ENCODE measurements at regions not wholly inside any gene's neighbourhood (a gene's known extent, or its start where the extent isn't known, plus 50 kb on each side); places are given as distances from the start of the nearest gene placed in this dataset.

- no peaks in the 10 kb centered on the region for H3K36me3 Mint-ChIP-seq (ENCODE audit: low read depth)
- no peak overlapping the region for H3K27ac Mint-ChIP-seq
- H3K4me1 Mint-ChIP-seq (ENCODE audit: low read depth) = no peaks in the 10 kb centered on the region
- H3K4me3 Mint-ChIP-seq = no peak overlapping the region
- no peak for DNase-seq
- no peaks in the 10 kb centered on the region for H3K9me3 Mint-ChIP-seq
- H3K27me3 Mint-ChIP-seq = peaks cover 2% of the 10 kb centered on the region
Measured at GRCh38 chr7:35548291-35548690, 146.6 kb downstream of the HERPUD2 start.

- DNase-seq = no peak
- H3K4me3 Mint-ChIP-seq = no peak overlapping the region
- H3K36me3 Mint-ChIP-seq (ENCODE audit: low read depth) = no peaks in the 10 kb centered on the region
- no peaks in the 10 kb centered on the region for H3K4me1 Mint-ChIP-seq (ENCODE audit: low read depth)
- no peaks in the 10 kb centered on the region for H3K27me3 Mint-ChIP-seq
- no peaks in the 10 kb centered on the region for H3K9me3 Mint-ChIP-seq
- no peak overlapping the region for H3K27ac Mint-ChIP-seq
Measured at GRCh38 chr7:35546691-35547429, 148.1 kb downstream of the HERPUD2 start.

GRCh38 chr7:35545831-35546230, 149.1 kb downstream of the HERPUD2 start:
- H3K4me3 Mint-ChIP-seq = no peak overlapping the region
- no peak for DNase-seq
- H3K27me3 Mint-ChIP-seq = no peaks in the 10 kb centered on the region
- H3K9me3 Mint-ChIP-seq = no peaks in the 10 kb centered on the region
- no peaks in the 10 kb centered on the region for H3K36me3 Mint-ChIP-seq (ENCODE audit: low read depth)
- H3K4me1 Mint-ChIP-seq (ENCODE audit: low read depth) = no peaks in the 10 kb centered on the region
- H3K27ac Mint-ChIP-seq = no peak overlapping the region

- Mint-ChIP-seq H3K27me3 (no peaks in the 10 kb centered on the region), H3K36me3 (ENCODE audit: low read depth) (no peaks in the 10 kb centered on the region), H3K4me1 (ENCODE audit: low read depth) (no peaks in the 10 kb centered on the region), H3K9me3 (no peaks in the 10 kb centered on the region), H3K4me3 (no peak overlapping the region), H3K27ac (no peak overlapping the region)
- no peak for DNase-seq
Measured at GRCh38 chr7:35544028-35544742, 150.8 kb downstream of the HERPUD2 start.

- Mint-ChIP-seq H3K4me3 (peak overlapping the region; percentile 72), H3K9me3 (no peaks in the 10 kb centered on the region), H3K27ac (no peak overlapping the region), H3K4me1 (ENCODE audit: low read depth) (peaks cover 2% of the 10 kb centered on the region), H3K27me3 (peaks cover 18% of the 10 kb centered on the region), H3K36me3 (ENCODE audit: low read depth) (no peaks in the 10 kb centered on the region)
- DNase-seq = peak; percentile 88
Measured at GRCh38 chr7:35537067-35538023, 157.6 kb downstream of the HERPUD2 start.

- Mint-ChIP-seq H3K27me3 (peaks cover 22% of the 10 kb centered on the region), H3K27ac (no peak overlapping the region), H3K4me1 (ENCODE audit: low read depth) (peaks cover 2% of the 10 kb centered on the region), H3K4me3 (no peak overlapping the region), H3K36me3 (ENCODE audit: low read depth) (no peaks in the 10 kb centered on the region), H3K9me3 (no peaks in the 10 kb centered on the region)
- no peak for DNase-seq
Measured at GRCh38 chr7:35536396-35536826, 158.5 kb downstream of the HERPUD2 start.

GRCh38 chr7:35533902-35534301, 161.0 kb downstream of the HERPUD2 start:
- H3K4me1 Mint-ChIP-seq (ENCODE audit: low read depth) = peaks cover 2% of the 10 kb centered on the region
- no peak overlapping the region for H3K4me3 Mint-ChIP-seq
- no peak for DNase-seq
- H3K27ac Mint-ChIP-seq = no peak overlapping the region
- no peaks in the 10 kb centered on the region for H3K36me3 Mint-ChIP-seq (ENCODE audit: low read depth)
- peaks cover 21% of the 10 kb centered on the region for H3K27me3 Mint-ChIP-seq
- H3K9me3 Mint-ChIP-seq = no peaks in the 10 kb centered on the region

GRCh38 chr7:35530124-35531109, 164.5 kb downstream of the HERPUD2 start:
- Mint-ChIP-seq H3K9me3 (no peaks in the 10 kb centered on the region), H3K27ac (no peak overlapping the region), H3K27me3 (peaks cover 19% of the 10 kb centered on the region), H3K4me1 (ENCODE audit: low read depth) (no peaks in the 10 kb centered on the region), H3K4me3 (no peak overlapping the region), H3K36me3 (ENCODE audit: low read depth) (no peaks in the 10 kb centered on the region)
- DNase-seq = no peak

- no peaks in the 10 kb centered on the region for H3K4me1 Mint-ChIP-seq (ENCODE audit: low read depth)
- no peak overlapping the region for H3K4me3 Mint-ChIP-seq
- H3K27ac Mint-ChIP-seq = no peak overlapping the region
- H3K36me3 Mint-ChIP-seq (ENCODE audit: low read depth) = no peaks in the 10 kb centered on the region
- DNase-seq = no peak
- H3K9me3 Mint-ChIP-seq = no peaks in the 10 kb centered on the region
- peaks cover 19% of the 10 kb centered on the region for H3K27me3 Mint-ChIP-seq
Measured at GRCh38 chr7:35529713-35530112, 165.2 kb downstream of the HERPUD2 start.

- Mint-ChIP-seq H3K36me3 (ENCODE audit: low read depth) (no peaks in the 10 kb centered on the region), H3K4me3 (no peak overlapping the region), H3K9me3 (no peaks in the 10 kb centered on the region), H3K27me3 (peaks cover 23% of the 10 kb centered on the region), H3K27ac (no peak overlapping the region), H3K4me1 (ENCODE audit: low read depth) (no peaks in the 10 kb centered on the region)
- no peak for DNase-seq
Measured at GRCh38 chr7:35528381-35528977, 166.5 kb downstream of the HERPUD2 start.

GRCh38 chr7:35526645-35527044, 168.3 kb downstream of the HERPUD2 start:
- no peak for DNase-seq
- Mint-ChIP-seq H3K36me3 (ENCODE audit: low read depth) (no peaks in the 10 kb centered on the region), H3K9me3 (no peaks in the 10 kb centered on the region), H3K27ac (no peak overlapping the region), H3K27me3 (peaks cover 22% of the 10 kb centered on the region), H3K4me1 (ENCODE audit: low read depth) (no peaks in the 10 kb centered on the region), H3K4me3 (no peak overlapping the region)

GRCh38 chr7:35524112-35524804, 170.7 kb downstream of the HERPUD2 start:
- no peak for DNase-seq
- Mint-ChIP-seq H3K27me3 (peaks cover 26% of the 10 kb centered on the region), H3K36me3 (ENCODE audit: low read depth) (no peaks in the 10 kb centered on the region), H3K27ac (no peak overlapping the region), H3K9me3 (no peaks in the 10 kb centered on the region), H3K4me3 (no peak overlapping the region), H3K4me1 (ENCODE audit: low read depth) (peaks cover 1% of the 10 kb centered on the region)

GRCh38 chr7:35523292-35523691, 171.6 kb downstream of the HERPUD2 start:
- H3K9me3 Mint-ChIP-seq = no peaks in the 10 kb centered on the region
- H3K36me3 Mint-ChIP-seq (ENCODE audit: low read depth) = no peaks in the 10 kb centered on the region
- no peak for DNase-seq
- peaks cover 1% of the 10 kb centered on the region for H3K4me1 Mint-ChIP-seq (ENCODE audit: low read depth)
- no peak overlapping the region for H3K4me3 Mint-ChIP-seq
- peaks cover 25% of the 10 kb centered on the region for H3K27me3 Mint-ChIP-seq
- no peak overlapping the region for H3K27ac Mint-ChIP-seq
